HL-60 (cell line): ENCODE measurements at regions not wholly inside any gene's neighbourhood (a gene's known extent, or its start where the extent isn't known, plus 50 kb on each side); places are given as distances from the start of the nearest gene placed in this dataset.

ENCODE experiments used
- GABPA ChIP-seq: IDR thresholded peaks from 2 replicates; pipeline ENCODE4 v1.6.1; 2012; ENCODE audit warnings: low read depth
- POLR2AphosphoS5 ChIP-seq: IDR thresholded peaks from 2 replicates; pipeline ENCODE4 v1.6.1; 2012; ENCODE audit warnings: low read depth
- TF ChIP-seq, protein P1 (sequence below): IDR thresholded peaks from one replicate; pipeline ENCODE4 v1.5.1; 2011; ENCODE audit warnings: low read length, control low read depth, inconsistent platforms; ENCODE audit not compliant: insufficient read depth

DNA sequence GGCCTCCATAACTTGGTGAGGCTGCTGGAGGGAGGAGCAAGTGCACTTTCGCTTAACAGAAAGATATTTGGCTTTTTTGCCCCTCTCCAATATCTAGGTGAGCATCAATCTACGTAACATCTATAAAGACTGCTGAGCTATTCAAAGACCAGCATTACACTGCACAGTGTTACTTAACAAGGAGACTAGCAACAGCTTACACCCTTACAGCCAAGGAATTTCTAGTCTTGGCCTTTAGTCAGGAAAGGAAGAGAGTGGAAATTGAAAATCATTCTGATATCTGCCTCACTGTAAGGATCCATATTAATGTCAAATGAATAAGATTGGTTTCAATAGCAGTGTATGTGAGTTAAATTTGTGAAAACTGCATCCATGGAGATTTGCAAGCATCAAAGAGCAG, 163.9 kb upstream of the DUSP10 start:
- TF ChIP-seq, protein P1, sequence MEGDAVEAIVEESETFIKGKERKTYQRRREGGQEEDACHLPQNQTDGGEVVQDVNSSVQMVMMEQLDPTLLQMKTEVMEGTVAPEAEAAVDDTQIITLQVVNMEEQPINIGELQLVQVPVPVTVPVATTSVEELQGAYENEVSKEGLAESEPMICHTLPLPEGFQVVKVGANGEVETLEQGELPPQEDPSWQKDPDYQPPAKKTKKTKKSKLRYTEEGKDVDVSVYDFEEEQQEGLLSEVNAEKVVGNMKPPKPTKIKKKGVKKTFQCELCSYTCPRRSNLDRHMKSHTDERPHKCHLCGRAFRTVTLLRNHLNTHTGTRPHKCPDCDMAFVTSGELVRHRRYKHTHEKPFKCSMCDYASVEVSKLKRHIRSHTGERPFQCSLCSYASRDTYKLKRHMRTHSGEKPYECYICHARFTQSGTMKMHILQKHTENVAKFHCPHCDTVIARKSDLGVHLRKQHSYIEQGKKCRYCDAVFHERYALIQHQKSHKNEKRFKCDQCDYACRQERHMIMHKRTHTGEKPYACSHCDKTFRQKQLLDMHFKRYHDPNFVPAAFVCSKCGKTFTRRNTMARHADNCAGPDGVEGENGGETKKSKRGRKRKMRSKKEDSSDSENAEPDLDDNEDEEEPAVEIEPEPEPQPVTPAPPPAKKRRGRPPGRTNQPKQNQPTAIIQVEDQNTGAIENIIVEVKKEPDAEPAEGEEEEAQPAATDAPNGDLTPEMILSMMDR = no peak
- TF ChIP-seq POLR2AphosphoS5 (no peak), GABPA (no peak)
